ENCODE measurements at regions not wholly inside any gene's neighbourhood (a gene's known extent, or its start where the extent isn't known, plus 50 kb on each side); places are given as distances from the start of the nearest gene placed in this dataset.

DNA sequence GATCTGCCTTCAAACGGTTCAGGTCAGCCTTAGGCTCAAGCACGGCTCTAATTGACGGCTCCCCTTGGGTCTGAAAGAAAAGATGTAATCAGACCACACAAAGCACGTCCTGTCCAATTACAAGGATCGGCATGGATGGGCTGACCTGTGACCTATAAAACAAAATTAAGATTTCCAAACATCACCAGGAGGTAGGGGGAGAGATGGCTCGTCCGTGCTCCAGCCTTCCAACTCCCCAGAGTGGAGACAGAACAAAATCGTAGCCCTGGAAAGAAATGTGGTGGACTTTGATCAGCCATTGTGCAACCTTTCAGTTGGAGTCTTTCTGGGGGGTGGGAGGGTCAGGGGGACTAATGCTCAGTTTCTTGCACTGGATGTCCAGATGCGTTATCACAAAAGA lies 226.6 kb upstream of the DIO3 start:
- TF ChIP-seq, protein P1, sequence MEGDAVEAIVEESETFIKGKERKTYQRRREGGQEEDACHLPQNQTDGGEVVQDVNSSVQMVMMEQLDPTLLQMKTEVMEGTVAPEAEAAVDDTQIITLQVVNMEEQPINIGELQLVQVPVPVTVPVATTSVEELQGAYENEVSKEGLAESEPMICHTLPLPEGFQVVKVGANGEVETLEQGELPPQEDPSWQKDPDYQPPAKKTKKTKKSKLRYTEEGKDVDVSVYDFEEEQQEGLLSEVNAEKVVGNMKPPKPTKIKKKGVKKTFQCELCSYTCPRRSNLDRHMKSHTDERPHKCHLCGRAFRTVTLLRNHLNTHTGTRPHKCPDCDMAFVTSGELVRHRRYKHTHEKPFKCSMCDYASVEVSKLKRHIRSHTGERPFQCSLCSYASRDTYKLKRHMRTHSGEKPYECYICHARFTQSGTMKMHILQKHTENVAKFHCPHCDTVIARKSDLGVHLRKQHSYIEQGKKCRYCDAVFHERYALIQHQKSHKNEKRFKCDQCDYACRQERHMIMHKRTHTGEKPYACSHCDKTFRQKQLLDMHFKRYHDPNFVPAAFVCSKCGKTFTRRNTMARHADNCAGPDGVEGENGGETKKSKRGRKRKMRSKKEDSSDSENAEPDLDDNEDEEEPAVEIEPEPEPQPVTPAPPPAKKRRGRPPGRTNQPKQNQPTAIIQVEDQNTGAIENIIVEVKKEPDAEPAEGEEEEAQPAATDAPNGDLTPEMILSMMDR (conservative IDR thresholded peaks at IDR 0.05; ENCODE audit: control insufficient read depth, insufficient read depth, low read depth, low read length) = no peak
- no peak overlapping the region for H3K4me3 ChIP-seq (ENCODE audit: control insufficient read depth, low read depth, low read length)
- no peak for DNase-seq (ENCODE audit: low read depth)

DNA sequence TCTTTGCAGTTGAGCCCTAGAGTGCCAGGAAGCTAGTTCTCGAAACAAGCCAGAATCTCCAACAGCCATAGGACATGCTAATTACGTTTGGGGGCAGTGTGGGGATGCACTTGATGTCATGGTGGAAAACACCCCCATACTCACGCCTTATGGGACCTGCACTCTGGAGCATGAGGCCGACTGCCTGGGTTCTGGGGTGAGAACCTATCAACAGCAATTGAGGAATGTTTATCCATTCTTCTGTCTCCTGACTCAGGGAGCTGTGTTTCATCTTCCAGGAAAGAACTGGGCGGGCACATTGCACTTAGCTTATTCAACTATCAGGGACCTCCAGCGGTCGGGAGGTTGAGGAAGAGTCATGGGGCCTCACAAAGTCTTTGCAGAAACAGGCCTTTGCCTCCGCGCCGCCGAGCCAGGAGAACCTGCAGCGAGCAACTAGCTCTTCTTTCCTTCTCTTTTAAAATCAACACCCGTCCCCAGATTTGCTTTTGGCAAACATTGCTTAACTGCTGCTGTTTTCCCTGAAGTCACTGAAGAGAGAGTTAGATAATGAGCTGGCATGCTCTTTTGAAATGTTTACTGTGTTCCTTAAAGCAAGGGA lies 226.1 kb upstream of the DIO3 start:
- no peak for DNase-seq (ENCODE audit: low read depth)
- H3K4me3 ChIP-seq (ENCODE audit: control insufficient read depth, low read depth, low read length) = no peak overlapping the region
- TF ChIP-seq, protein P1 (conservative IDR thresholded peaks at IDR 0.05; ENCODE audit: control insufficient read depth, insufficient read depth, low read depth, low read length) = no peak

DNA sequence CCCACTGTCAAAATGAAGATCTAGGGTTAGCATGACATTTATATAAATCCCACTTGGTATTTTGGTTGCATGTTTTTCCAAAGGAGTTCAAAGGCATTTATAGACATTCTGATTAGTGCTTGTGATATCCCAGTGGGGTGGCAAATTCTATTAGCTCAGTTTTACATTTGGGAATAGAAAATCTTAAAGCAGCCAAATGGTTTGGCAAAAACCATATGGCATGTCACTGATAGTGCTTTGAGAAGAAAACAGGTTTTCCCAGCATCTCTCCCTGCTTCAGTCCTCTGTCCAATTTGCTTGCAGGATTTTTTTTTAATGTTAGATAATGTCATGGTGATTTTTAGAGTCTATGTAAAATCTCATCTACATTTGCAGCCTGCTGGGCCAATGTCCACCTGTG lies 225.1 kb upstream of the DIO3 start:
- TF ChIP-seq, protein P1 (conservative IDR thresholded peaks at IDR 0.05; ENCODE audit: control insufficient read depth, insufficient read depth, low read depth, low read length) = no peak
- no peak for DNase-seq (ENCODE audit: low read depth)
- H3K4me3 ChIP-seq (ENCODE audit: control insufficient read depth, low read depth, low read length) = no peak overlapping the region

DNA sequence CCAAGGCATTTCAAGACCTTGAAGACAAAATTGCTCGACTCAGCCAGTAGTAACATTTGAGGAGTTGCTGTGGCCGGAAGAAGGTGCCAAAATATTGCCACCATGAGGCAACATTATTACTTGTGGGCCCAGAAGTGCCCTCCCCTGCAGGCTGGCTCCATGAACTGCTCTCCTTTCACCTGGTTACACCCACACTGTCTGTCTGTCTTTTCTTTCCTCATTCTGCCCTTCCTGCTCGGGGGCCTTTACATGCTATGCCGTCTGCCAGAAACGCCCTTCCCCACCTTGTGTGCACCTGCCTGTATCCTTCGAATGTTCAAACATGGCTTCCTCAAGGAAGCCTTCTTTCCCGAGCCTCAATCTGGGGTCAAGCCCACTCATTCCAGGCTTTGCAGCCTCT lies 224.2 kb upstream of the DIO3 start:
- H3K4me3 ChIP-seq (ENCODE audit: control insufficient read depth, low read depth, low read length) = no peak overlapping the region
- DNase-seq (ENCODE audit: low read depth) = no peak
- TF ChIP-seq, protein P1 (conservative IDR thresholded peaks at IDR 0.05; ENCODE audit: control insufficient read depth, insufficient read depth, low read depth, low read length) = no peak

DNA sequence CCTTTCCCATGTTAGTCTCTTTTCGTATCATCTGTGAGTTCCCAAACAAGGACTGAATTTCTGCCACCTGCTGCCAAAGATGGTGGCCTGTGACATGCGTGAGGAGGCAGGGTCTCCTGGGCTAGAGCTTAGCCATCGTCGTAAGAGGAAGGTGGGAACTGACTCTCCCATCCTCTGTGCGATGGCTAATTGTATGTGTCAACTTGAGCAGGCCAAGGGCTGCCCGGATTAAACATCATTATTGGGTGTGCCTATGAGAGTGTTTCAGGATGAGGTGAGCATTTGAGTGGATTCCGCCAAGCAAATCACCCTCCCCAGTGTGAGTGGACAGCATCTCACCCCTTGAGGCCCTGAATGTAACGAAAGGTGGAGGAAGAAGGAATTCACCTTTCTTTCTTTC lies 220.7 kb upstream of the DIO3 start:
- no peak for DNase-seq (ENCODE audit: low read depth)
- TF ChIP-seq, protein P1 (conservative IDR thresholded peaks at IDR 0.05; ENCODE audit: control insufficient read depth, insufficient read depth, low read depth, low read length) = no peak
- H3K4me3 ChIP-seq (ENCODE audit: control insufficient read depth, low read depth, low read length) = no peak overlapping the region

DNA sequence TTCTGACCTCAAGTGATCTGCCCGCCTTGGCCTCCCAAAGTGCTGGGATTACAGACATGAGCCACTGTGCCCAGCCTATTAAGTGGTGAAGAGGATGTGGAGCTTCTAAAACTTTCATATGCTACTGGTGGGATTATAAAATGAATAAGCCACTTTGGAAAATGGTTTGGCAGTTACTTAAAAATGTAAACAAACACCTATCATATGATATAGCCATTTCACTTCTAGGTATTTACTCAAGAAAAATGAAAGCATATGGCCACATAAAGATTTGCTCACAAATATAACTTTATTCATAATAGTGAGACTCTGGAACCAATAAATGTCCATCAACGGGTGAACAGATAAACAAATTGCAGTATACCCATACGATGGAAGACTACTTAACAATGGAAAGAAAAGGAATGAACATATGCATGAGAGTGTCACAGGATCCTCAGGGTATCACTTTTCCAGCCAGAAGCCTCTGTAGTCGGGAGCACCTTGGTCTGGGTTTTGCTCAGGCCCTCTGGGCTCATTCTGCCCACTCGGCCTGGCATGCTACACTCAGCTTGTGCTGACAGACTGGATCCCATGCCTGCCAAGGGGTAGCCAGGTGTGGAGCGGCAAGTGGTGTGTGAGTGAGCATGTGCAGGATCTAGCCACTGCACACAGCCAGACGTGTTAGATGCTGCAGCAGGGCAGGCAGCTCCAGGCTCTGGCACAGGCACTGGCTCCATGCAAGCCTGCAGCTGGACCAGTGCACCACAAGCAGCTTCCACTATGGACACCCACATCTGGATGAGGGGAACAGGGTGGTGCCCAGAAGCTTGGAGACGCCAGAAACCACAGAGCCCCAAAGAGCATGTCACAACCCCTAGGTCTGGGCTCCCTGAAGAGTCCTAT lies 213.2 kb upstream of the DIO3 start:
- H3K4me3 ChIP-seq (ENCODE audit: control insufficient read depth, low read depth, low read length) = no peak overlapping the region
- TF ChIP-seq, protein P1 (conservative IDR thresholded peaks at IDR 0.05; ENCODE audit: control insufficient read depth, insufficient read depth, low read depth, low read length) = no peak
- no peak for DNase-seq (ENCODE audit: low read depth)
